Hepatocyte (in vitro differentiated cells): ENCODE measurements at regions not wholly inside any gene's neighbourhood (a gene's known extent, or its start where the extent isn't known, plus 50 kb on each side); places are given as distances from the start of the nearest gene placed in this dataset.

Experiments
- EZH2 ChIP-seq: fragments of 200-600 bp; sonication (generic); IDR thresholded peaks from 2 replicates; pipeline ENCODE4 v1.6.1; 2016; ENCODE audit warnings: antibody characterized with exemption, mild to moderate bottlenecking, borderline replicate concordance
- EZH2phosphoT487 ChIP-seq: fragments of 200-600 bp; sonication (generic); IDR thresholded peaks from one replicate; pipeline ENCODE4 v1.6.1; 2018; ENCODE audit warnings: antibody characterized with exemption, mild to moderate bottlenecking, low read depth, moderate library complexity; ENCODE audit not compliant: unreplicated experiment, severe bottlenecking
- TF ChIP-seq, protein P1 (sequence below): fragments of 200-600 bp; sonication (generic); IDR thresholded peaks from 2 replicates; pipeline ENCODE4 v1.5.1; 2016; ENCODE audit warnings: antibody characterized with exemption, mild to moderate bottlenecking; ENCODE audit not compliant: poor library complexity

- TF ChIP-seq, protein P1, sequence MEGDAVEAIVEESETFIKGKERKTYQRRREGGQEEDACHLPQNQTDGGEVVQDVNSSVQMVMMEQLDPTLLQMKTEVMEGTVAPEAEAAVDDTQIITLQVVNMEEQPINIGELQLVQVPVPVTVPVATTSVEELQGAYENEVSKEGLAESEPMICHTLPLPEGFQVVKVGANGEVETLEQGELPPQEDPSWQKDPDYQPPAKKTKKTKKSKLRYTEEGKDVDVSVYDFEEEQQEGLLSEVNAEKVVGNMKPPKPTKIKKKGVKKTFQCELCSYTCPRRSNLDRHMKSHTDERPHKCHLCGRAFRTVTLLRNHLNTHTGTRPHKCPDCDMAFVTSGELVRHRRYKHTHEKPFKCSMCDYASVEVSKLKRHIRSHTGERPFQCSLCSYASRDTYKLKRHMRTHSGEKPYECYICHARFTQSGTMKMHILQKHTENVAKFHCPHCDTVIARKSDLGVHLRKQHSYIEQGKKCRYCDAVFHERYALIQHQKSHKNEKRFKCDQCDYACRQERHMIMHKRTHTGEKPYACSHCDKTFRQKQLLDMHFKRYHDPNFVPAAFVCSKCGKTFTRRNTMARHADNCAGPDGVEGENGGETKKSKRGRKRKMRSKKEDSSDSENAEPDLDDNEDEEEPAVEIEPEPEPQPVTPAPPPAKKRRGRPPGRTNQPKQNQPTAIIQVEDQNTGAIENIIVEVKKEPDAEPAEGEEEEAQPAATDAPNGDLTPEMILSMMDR: no peak
- TF ChIP-seq EZH2phosphoT487 (no peak), EZH2 (no peak)
Observed at GRCh38 chr9:13576101-13576500, 296.6 kb upstream of the MPDZ start.
